ENCODE measurements at regions not wholly inside any gene's neighbourhood (a gene's known extent, or its start where the extent isn't known, plus 50 kb on each side); places are given as distances from the start of the nearest gene placed in this dataset.

DNA sequence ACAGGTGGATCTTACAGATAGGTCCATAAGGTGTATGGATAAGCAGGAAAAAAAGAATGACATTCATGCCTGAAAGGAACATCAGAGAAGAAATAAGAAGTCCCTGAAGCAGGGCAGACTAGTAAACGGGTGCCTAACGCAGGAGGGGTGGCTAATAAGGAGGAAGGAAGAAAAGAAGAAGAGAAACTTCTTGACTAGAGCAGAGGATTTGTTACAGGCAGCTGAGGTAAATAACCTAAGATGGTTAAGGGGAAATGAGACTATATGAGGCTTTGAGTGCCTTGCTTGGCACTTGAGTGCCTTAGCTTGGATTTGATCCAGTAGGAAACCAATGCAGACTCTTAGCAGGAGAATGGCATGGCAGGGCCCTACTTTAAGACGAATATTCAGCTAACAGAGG is 313.5 kb upstream of the PDE4D start:
- Histone ChIP-seq H2BK120ac (ENCODE audit: low read depth, low read length) (no peak overlapping the region), H2BK5ac (ENCODE audit: low read depth, low read length, poor library complexity, severe bottlenecking) (no peak overlapping the region), H2BK15ac (ENCODE audit: low read depth, poor library complexity, severe bottlenecking) (no peak overlapping the region), H3K4me2 (ENCODE audit: low read length, poor library complexity, severe bottlenecking) (no peak overlapping the region), H2AK5ac (ENCODE audit: low read length, severe bottlenecking) (no peak overlapping the region), H3K36me3 (ENCODE audit: control insufficient read depth in 1 of 2, insufficient read depth in 2 of 2, low read depth in 1 of 2, low read length in 2 of 2) (no peaks in the 10 kb centered on the region), H3K4ac (ENCODE audit: low read depth in 1 of 2, low read length in 2 of 2) (no peak overlapping the region), H2BK12ac (ENCODE audit: low read length in 2 of 2) (no peak overlapping the region), H3K9me3 (ENCODE audit: control insufficient read depth, low read length) (no peaks in the 10 kb centered on the region), H4K8ac (ENCODE audit: low read length) (no peak overlapping the region), H3K23ac (ENCODE audit: low read length in 2 of 2) (no peak overlapping the region), H3K18ac (ENCODE audit: low read depth in 1 of 2, low read length in 2 of 2) (no peak overlapping the region), H3K4me1 (ENCODE audit: control insufficient read depth, insufficient read depth, low read depth, low read length) (peaks cover 1% of the 10 kb centered on the region), H2AFZ (ENCODE audit: low read depth, low read length) (no peak overlapping the region), H3K14ac (ENCODE audit: low read length in 2 of 2) (no peak overlapping the region), H3K27ac (ENCODE audit: low read length, poor library complexity, severe bottlenecking) (no peak overlapping the region), H3K4me3 (ENCODE audit: insufficient read depth in 1 of 2, low read depth in 1 of 2, low read length in 2 of 2) (no peak overlapping the region), H3K79me1 (replicated peaks; ENCODE audit: low read length, poor library complexity, severe bottlenecking) (no peaks in the 10 kb centered on the region), H3K9ac (ENCODE audit: low read length) (no peak overlapping the region), H4K91ac (ENCODE audit: low read length) (no peak overlapping the region), H3K27me3 (ENCODE audit: control insufficient read depth in 1 of 2, insufficient read depth in 1 of 2, low read length in 2 of 2) (peaks cover 0 to 5% of the 10 kb centered on the region in 2 experiments)
- WGBS = 78% methylated on average over 2 of the region's 3 CpGs
- no peak for DNase-seq

DNA sequence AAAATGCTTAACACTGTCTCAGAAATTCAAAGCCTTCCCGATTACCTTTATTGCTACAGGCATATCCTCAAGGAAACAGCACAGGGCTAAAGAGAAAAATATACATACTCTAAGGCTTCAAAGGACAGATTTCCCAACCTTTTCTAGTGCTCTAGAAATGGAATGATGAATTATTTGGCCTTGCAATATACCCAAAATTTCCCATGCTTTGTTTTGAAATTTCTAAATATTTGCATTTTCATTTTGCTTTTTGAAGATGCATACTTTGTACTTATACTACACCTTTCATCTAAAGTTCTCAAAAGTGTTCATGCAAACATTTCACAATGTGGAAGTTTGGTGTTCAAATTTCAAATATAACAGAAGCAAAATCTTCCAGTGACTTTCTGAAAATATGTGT is 312.7 kb upstream of the PDE4D start:
- Histone ChIP-seq H3K79me1 (replicated peaks; ENCODE audit: low read length, poor library complexity, severe bottlenecking) (no peaks in the 10 kb centered on the region), H3K18ac (ENCODE audit: low read depth in 1 of 2, low read length in 2 of 2) (no peak overlapping the region), H3K4me3 (ENCODE audit: insufficient read depth in 1 of 2, low read depth in 1 of 2, low read length in 2 of 2) (no peak overlapping the region), H3K36me3 (ENCODE audit: control insufficient read depth in 1 of 2, insufficient read depth in 2 of 2, low read depth in 1 of 2, low read length in 2 of 2) (no peaks in the 10 kb centered on the region), H4K91ac (ENCODE audit: low read length) (no peak overlapping the region), H3K23ac (ENCODE audit: low read length in 2 of 2) (no peak overlapping the region), H3K27me3 (ENCODE audit: control insufficient read depth in 1 of 2, insufficient read depth in 1 of 2, low read length in 2 of 2) (peaks cover 0 to 5% of the 10 kb centered on the region in 2 experiments), H3K4me2 (ENCODE audit: low read length, poor library complexity, severe bottlenecking) (no peak overlapping the region), H4K8ac (ENCODE audit: low read length) (no peak overlapping the region), H2AK5ac (ENCODE audit: low read length, severe bottlenecking) (no peak overlapping the region), H3K27ac (ENCODE audit: low read length, poor library complexity, severe bottlenecking) (no peak overlapping the region), H3K14ac (ENCODE audit: low read length in 2 of 2) (no peak overlapping the region), H3K9me3 (ENCODE audit: control insufficient read depth, low read length) (no peaks in the 10 kb centered on the region), H3K4me1 (ENCODE audit: control insufficient read depth, insufficient read depth, low read depth, low read length) (peaks cover 1% of the 10 kb centered on the region), H2AFZ (ENCODE audit: low read depth, low read length) (no peak overlapping the region), H3K4ac (ENCODE audit: low read depth in 1 of 2, low read length in 2 of 2) (no peak overlapping the region), H2BK5ac (ENCODE audit: low read depth, low read length, poor library complexity, severe bottlenecking) (no peak overlapping the region), H3K9ac (ENCODE audit: low read length) (no peak overlapping the region), H2BK15ac (ENCODE audit: low read depth, poor library complexity, severe bottlenecking) (no peak overlapping the region), H2BK120ac (ENCODE audit: low read depth, low read length) (no peak overlapping the region), H2BK12ac (ENCODE audit: low read length in 2 of 2) (no peak overlapping the region)
- DNase-seq = no peak
- 80% methylated on average over 1 of the region's 1 CpG for WGBS

DNA sequence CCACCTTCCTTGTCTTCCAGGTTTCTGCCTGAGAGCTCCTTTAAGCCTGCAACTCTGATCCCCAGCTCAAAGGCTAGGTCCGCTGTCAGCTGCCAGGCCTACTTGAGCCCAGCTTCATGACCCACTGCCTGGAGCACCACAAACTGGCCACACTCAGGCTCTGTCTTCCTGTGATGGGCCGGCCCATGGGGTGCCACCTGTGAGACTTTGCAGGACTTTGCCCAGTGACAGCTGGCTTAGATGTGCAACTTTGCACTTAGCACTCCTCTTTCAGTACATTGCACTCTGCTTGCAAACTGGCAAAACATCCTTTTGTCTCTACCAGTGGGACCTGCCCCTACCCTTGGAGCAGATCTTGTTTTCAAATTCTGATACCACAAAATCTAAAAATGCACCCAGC is 311.5 kb upstream of the PDE4D start:
- Histone ChIP-seq H2BK120ac (ENCODE audit: low read depth, low read length) (no peak overlapping the region), H3K4me2 (ENCODE audit: low read length, poor library complexity, severe bottlenecking) (no peak overlapping the region), H2BK15ac (ENCODE audit: low read depth, poor library complexity, severe bottlenecking) (no peak overlapping the region), H3K23ac (ENCODE audit: low read length in 2 of 2) (no peak overlapping the region), H3K36me3 (ENCODE audit: control insufficient read depth in 1 of 2, insufficient read depth in 2 of 2, low read depth in 1 of 2, low read length in 2 of 2) (no peaks in the 10 kb centered on the region), H2AFZ (ENCODE audit: low read depth, low read length) (no peak overlapping the region), H3K9me3 (ENCODE audit: control insufficient read depth, low read length) (no peaks in the 10 kb centered on the region), H3K4me3 (ENCODE audit: insufficient read depth in 1 of 2, low read depth in 1 of 2, low read length in 2 of 2) (no peak overlapping the region), H2AK5ac (ENCODE audit: low read length, severe bottlenecking) (no peak overlapping the region), H3K14ac (ENCODE audit: low read length in 2 of 2) (no peak overlapping the region), H3K4ac (ENCODE audit: low read depth in 1 of 2, low read length in 2 of 2) (no peak overlapping the region), H3K79me1 (replicated peaks; ENCODE audit: low read length, poor library complexity, severe bottlenecking) (no peaks in the 10 kb centered on the region), H3K18ac (ENCODE audit: low read depth in 1 of 2, low read length in 2 of 2) (no peak overlapping the region), H3K4me1 (ENCODE audit: control insufficient read depth, insufficient read depth, low read depth, low read length) (no peaks in the 10 kb centered on the region), H3K9ac (ENCODE audit: low read length) (no peak overlapping the region), H3K27ac (ENCODE audit: low read length, poor library complexity, severe bottlenecking) (no peak overlapping the region), H3K27me3 (ENCODE audit: control insufficient read depth in 1 of 2, insufficient read depth in 1 of 2, low read length in 2 of 2) (peaks cover 0 to 5% of the 10 kb centered on the region in 2 experiments), H4K91ac (ENCODE audit: low read length) (no peak overlapping the region), H2BK12ac (ENCODE audit: low read length in 2 of 2) (no peak overlapping the region), H4K8ac (ENCODE audit: low read length) (no peak overlapping the region), H2BK5ac (ENCODE audit: low read depth, low read length, poor library complexity, severe bottlenecking) (no peak overlapping the region)
- no peak for DNase-seq
- WGBS = 95% methylated on average over 2 of the region's 2 CpGs

DNA sequence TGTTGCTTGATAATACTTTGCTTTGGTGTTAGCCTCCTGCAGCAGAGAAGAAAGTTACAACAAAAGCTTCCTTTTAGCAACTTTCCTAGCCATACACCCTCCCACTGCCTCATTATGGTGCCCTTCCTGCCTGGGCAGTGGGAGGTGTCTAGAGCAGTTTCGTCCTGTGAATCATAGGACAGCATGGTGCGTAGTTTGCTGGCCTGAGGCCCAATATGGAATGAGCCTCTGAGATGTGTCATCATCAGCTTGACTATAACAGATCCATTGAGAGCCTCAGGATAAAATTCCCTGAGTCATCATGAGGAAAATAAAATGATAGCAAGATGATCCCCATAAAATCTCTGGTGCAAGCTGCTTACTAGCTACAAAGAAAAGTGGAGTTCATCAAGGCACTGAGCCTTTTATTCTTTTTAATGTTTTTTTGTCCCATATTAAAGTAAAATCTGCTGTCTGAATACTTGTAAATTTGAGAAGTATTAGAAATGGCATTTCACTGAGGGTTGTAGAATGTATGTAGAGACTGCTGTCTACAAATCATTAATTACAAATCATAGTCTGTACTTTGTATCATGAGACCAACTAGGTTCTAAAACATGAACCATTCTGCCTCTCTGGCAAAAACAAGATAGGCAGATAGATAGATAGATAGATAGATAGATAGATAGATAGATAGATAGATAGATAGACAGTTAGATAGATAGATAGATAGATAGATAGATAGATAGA is 303.0 kb upstream of the PDE4D start:
- peak overlapping the region; percentile 29 for H2AFZ ChIP-seq (ENCODE audit: low read depth, low read length)
- H4K91ac ChIP-seq (ENCODE audit: low read length) = no peak overlapping the region
- no peak overlapping the region for H2BK120ac ChIP-seq (ENCODE audit: low read depth, low read length)
- peaks cover 2% of the 10 kb centered on the region for H3K4me1 ChIP-seq (ENCODE audit: control insufficient read depth, insufficient read depth, low read depth, low read length)
- peak overlapping the region; percentile 32 for H3K9ac ChIP-seq (ENCODE audit: low read length)
- H3K79me1 ChIP-seq (replicated peaks; ENCODE audit: low read length, poor library complexity, severe bottlenecking) = no peaks in the 10 kb centered on the region
- no peaks in the 10 kb centered on the region for H3K36me3 ChIP-seq (ENCODE audit: control insufficient read depth in 1 of 2, insufficient read depth in 2 of 2, low read depth in 1 of 2, low read length in 2 of 2)
- DNase-seq = peak; percentile 93
- WGBS = 9% methylated on average over 2 of the region's 2 CpGs
- H2BK12ac ChIP-seq (ENCODE audit: low read length in 2 of 2) = no peak overlapping the region
- H3K18ac ChIP-seq (ENCODE audit: low read depth in 1 of 2, low read length in 2 of 2) = no peak overlapping the region
- H3K27me3 ChIP-seq (ENCODE audit: control insufficient read depth in 1 of 2, insufficient read depth in 1 of 2, low read length in 2 of 2) = no peaks in the 10 kb centered on the region
- no peak overlapping the region for H3K4me3 ChIP-seq (ENCODE audit: insufficient read depth in 1 of 2, low read depth in 1 of 2, low read length in 2 of 2)
- no peak overlapping the region for H2AK5ac ChIP-seq (ENCODE audit: low read length, severe bottlenecking)
- no peak overlapping the region for H3K27ac ChIP-seq (ENCODE audit: low read length, poor library complexity, severe bottlenecking)
- H3K4me2 ChIP-seq (ENCODE audit: low read length, poor library complexity, severe bottlenecking) = no peak overlapping the region
- no peak overlapping the region for H3K23ac ChIP-seq (ENCODE audit: low read length in 2 of 2)
- no peaks in the 10 kb centered on the region for H3K9me3 ChIP-seq (ENCODE audit: control insufficient read depth, low read length)
- H4K8ac ChIP-seq (ENCODE audit: low read length) = no peak overlapping the region
- H2BK15ac ChIP-seq (ENCODE audit: low read depth, poor library complexity, severe bottlenecking) = no peak overlapping the region
- H3K4ac ChIP-seq (ENCODE audit: low read depth in 1 of 2, low read length in 2 of 2) = no peak overlapping the region
- H2BK5ac ChIP-seq (ENCODE audit: low read depth, low read length, poor library complexity, severe bottlenecking) = no peak overlapping the region
- H3K14ac ChIP-seq (ENCODE audit: low read length in 2 of 2) = no peak overlapping the region
